GM21515 (cell line): ENCODE measurements at regions not wholly inside any gene's neighbourhood (a gene's known extent, or its start where the extent isn't known, plus 50 kb on each side); places are given as distances from the start of the nearest gene placed in this dataset.

Experiments used
- ATAC-seq: cut with Tn5 transposase; IDR thresholded peaks from one replicate; pipeline ENCODE4 v1.9.1; 2021; ENCODE audit not compliant: unreplicated experiment

DNA sequence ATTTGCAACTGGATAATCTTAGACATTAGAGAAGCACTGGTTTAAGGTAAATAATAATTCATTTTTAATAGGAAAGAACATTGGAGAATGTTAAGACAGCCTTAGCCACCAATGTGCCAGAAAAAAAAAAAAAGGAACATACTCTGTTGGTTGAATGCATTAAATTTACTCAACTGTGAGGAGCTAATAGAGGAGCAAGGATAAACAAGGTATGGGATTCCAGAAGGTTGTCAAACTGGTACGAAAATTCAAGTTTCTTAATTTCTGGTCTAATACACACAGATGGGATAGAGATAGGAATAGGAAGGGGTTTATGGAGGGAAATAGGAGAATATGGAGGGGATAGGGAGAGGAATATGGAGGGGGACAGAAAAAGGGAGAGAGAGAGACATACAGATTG is 1096.6 kb downstream of the ARAP2 start:
- no peak for ATAC-seq

DNA sequence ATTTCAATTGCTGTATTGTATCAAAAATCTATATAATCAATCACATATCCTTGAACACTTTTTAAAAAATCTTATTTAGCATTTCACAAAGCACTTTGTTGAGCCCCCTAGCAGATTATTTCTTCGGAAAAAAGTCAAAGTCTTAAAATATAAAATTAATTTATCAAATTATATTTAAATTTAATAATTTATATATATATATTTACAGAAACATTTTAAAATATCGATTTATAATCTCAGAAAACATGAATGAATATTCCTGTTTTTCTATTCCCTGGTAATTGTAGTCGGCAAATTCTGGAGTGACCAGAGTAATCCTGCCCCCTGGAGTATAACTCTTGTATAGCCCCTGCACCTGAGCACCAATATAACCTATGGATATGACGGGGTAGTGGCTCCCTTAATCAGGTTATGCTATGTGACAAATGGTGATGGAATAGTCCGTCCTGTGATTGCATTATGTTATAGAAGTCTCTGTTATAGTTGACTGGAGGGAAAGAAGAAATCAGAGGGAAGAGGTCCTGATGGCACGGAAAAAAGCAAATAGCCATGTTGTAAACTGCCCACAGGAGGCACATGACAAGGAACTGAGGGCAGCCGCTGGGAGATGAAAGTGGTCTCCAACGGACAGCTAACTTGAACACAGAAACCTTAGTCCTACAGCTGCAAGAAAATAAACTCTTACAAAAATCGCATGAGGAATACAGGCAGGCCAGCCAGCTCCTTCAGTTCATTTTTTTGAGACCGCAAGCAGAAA is 1092.3 kb downstream of the ARAP2 start:
- no peak for ATAC-seq

DNA sequence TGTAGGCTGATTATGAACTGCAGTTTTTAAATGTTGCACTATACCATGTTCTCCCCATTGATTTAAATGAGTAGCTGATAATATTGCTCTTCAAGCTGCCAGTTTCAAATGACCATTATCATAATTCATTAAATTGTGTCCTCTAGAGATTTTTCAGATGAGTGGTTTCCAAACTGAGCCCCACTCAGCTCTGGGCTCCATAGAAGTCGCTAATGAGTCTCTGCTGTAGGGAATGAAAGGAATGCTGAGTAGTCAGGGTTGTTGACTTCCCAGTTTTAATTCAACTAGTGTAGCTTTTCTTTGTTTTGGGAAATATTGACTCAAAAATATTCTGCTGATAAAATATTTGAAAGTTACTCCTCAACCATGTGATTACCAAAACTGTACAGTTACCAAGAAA is 1081.1 kb downstream of the ARAP2 start:
- no peak for ATAC-seq

DNA sequence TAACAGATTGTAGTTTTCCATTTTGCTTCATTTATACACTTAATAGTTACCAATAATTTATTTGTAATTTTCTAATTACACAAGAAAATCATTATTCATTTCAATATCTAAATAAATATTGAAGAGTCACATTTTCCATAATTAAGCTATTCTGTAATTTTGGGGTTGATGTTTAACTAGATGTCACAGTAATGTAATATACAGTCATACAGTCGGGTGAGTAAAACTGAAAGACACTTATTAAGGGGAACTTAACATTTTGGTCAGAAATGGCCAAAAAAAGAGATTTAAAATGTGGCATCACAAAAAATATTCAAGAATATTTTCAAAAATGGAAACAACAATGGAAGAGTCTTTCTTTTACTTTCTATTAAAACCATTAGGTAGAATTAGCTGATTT is 1080.3 kb downstream of the ARAP2 start:
- ATAC-seq = no peak

DNA sequence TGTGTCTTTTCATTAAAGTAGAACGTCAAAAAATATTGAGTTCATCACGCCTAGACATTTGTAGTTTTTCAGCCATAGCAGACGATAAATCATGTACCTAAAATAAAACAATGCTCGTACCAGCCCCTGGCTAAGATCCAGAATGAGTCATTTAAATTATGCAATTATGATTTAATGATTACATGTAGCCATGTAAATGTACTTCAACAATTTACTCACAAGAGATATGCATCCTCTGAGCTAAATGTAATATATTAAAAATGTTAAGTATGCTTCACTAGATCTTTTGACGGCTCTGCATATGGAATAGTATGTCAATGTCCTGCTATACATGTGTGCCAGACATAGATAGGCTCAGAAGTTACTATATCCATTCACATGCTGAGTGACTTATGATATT is 1077.8 kb downstream of the ARAP2 start:
- ATAC-seq = no peak

DNA sequence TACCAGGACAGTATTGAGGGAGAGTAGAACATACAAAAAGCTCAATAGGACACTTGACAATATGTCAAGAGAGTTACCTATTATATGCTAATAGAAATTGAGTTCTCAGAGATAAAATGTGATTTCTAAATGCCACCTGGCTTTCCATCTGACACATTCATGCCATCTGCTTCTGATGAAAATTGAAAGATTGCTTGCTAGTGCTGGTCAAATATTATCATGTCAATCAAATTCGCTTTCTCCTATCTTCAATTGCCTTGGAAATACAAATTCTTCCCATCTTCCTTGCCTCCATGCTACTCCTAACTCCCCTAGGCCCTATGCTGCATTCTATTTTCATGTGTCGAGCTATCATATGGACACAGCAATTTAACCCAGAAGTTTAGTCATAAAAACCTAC is 1076.9 kb downstream of the ARAP2 start:
- no peak for ATAC-seq

DNA sequence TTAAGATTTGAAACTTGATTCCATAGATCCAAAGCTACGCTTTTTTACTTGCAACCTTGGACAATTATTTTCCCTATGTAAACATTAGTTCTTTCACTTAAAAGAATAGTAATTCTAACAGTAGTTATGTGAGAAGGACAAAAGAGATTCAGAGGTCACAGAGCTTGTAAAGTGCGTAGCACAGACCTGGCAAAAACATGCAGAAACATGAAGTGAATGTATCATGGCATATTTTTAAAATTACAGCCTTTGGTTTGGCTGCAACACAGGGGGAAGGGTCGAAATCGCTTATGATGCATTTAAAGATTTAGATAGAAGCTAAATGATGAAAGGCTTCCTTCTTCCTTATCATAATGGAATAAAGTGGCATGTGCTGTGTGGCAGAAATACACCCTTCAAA is 1068.8 kb downstream of the ARAP2 start:
- ATAC-seq = no peak

DNA sequence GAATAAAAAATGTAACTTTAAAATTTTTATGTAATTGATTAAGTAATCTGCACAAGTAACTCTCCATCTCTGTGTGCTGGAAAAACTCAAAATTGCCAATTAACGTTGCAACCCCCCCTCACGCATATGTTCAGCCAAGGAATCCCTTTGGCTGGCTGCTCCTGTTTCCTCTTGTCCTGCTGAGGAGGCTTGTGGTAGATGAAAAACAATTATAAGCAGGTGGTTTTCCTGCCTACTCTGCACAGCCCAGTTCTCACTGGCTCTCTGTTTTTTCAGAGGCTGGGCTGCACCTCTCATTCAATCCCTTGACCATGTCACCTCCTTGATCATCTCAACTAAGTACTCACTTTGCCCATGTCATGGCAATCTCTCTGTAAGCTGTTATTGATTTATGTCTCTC is 1068.4 kb downstream of the ARAP2 start:
- ATAC-seq = no peak

DNA sequence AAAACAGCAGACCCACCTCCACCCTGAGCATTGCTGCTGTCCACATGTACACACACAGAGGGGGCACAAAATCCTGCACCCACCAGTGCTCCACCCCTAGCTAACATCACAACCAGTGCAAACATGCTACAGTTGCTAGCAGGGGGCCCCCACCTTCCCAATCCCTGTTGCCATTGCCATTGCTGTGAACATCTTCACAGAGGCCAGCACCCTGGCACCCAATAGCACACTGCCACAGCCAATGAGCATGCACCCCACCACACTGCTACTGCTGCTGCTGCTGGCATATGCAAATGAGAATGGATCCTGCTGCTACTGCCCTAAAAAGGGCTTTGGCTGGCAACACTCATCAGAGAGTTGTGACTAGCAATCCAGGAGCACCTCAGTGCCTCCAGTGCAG is 1061.9 kb downstream of the ARAP2 start:
- ATAC-seq = no peak

DNA sequence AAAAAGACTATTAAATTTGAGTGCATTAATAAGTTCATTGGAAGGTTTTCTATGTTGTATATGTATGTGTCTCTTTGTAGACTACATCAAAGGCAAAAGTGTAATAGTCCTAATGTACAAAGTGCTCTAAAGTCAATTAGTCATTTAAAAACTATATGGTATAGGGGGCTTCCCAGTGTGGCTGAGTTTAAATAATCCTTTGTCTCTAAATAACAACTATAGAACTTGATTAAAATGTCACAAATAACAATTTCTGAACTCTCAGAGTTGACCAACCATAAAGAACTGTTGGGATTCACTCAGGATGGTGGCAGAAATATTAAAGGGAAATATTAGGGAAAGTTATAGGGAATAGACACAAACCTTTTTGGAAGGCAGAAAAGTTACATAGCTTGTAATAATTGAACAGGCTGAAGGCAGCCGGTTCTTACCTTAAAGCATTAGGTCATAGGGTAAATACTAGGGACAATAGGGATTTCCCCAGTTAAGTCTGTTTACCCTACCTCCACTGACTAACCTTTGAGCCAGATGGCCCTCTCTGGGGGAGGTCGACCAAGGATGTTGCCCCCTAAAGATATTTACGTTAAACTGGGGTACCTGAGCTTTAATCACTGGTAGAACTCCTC is 1054.2 kb downstream of the ARAP2 start:
- ATAC-seq = no peak

DNA sequence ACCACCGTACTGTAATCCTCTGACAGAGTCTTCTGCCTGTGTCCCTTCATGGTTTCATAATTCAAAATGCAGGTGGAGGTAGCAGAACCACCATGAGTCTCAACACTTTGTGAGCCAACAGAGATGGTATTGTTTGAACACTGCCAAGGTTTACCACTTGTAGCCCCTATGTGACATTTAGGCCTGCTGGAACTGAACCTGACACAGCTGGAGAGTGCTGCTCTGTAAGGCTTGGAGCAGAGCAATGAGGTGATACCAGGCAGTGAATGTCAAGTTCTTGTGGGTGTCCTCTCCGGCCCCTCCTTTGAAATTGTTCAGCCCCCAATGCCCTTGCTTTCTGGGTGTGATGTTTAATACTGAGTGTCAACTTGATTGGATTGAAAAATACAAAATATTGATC is 1042.9 kb downstream of the ARAP2 start:
- no peak for ATAC-seq

DNA sequence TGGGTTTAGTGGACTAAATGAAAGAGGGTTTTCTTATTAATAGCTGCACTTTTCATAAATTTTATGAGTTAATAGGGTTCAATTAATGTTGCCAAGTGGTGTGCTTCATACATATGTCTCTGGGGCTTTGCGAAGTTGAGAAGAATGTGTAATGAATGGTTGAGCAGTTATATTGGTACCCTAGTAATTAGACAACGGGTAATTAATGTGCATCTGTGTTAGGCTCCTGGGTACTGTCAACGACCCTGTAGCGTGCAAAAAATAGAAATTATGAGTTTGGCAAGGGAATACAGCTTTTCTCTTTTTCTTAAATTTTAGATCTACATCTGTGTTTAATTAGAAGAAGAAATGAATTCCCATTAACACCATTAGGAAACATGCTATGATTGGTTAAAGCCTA is 1027.7 kb downstream of the ARAP2 start:
- no peak for ATAC-seq

DNA sequence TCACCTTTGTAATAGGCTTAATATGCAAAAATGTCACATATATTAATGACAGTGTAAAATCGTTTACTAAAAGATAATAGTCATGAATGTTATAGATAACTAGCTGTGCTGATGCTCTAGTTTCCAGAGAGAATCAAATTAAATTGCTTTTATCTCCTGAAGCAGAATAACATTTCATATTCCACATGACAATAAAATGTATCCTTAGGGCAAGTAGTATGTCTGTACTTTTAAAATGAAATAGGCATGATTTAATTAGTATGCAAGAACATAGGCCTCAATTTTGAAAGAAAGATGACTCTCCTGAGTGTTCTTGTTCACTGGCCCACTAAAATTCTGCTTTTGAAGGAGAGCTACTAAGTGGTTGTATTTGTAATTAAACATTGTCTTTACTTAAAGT is 1027.0 kb downstream of the ARAP2 start:
- no peak for ATAC-seq

DNA sequence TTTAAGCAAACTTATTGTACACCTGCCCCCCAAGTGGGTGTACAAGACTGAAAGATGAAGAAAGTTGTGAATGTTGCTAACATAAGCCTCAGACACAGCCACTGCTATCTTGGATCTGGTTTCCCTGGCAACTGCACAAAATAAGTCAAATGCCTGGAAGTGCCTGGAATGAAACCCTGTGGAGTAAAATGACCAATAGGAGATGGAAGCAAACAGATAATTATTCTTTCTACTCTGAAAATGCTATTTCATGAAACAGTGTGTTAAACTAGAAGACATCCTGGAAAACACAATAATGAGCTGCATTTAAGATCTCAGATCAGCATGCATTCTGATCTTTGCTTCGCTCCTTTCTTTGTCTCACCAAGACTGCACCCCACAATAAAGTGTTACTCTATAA is 1016.0 kb downstream of the ARAP2 start:
- ATAC-seq = no peak

DNA sequence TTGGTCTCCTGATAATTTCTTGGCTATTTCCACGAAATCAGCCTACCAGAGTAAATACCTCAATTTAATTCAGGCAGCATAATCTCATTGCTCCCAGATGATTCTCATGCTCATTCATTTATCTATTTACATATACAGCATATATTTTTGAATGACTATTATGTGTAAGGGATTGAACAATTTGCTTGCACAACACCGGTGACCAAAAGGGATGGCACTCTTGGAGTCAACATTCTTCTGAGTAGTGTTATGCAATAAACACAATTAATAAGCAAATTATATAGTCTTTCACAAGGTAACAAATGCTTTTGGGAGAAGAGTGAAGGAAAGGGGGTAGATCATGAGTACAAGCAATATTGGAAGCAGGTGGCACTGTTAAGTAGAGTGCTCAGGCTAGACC is 1015.3 kb downstream of the ARAP2 start:
- ATAC-seq = no peak

DNA sequence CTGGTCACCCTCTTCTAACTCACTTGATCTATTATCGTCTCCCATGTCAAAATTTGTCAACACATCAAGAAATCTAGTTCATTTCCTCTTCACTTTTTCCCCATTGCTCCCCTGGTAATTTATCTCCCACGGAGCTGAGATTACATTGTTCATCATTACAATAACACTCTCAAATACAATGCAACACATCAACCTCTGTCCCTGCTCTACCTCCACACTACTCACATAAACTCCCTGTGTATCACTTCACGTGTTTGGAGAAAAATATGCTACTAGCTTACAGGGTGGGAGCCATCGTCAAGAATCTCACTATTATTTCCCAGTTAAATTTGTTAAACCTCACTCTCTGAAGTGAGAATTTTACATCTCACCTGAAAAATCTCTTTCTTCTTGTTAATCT is 1006.4 kb downstream of the ARAP2 start:
- ATAC-seq = no peak

DNA sequence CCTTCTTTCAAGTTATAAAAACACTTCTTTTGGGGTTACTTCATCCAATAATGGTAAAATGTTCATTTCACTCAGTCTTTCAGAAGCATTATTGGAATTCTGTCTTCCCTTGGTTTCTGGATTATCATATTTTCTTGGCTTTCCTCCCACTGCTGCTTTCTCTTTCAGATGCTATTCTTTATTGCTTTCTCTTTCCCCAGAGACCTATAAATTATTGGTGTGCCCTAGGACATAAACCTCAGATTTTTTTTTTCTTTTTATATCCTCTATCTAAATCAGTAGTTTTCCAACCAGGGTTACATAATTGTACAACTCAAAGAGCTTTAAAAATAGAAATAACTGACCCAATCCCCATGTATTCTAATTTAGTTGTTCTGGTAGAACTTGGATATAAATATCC is 1005.5 kb downstream of the ARAP2 start:
- ATAC-seq = no peak

DNA sequence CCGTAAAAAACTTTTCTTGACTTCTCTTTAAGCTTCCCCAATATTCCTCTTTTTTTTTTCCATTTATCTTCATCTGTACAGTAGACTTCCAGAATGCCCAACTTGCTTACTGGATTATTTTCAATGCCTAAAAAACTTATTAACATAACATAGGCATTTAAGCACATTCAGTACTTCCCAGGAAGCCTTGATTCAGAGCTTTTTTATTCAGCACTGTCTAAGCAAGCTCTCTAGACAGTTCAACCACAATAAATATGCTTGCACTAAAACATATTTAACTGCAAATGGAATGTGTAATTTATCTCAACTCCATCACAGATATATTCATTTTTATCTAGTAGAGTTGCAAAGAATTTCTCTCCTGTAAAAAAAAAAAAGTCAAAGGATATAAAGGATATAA is 997.8 kb downstream of the ARAP2 start:
- no peak for ATAC-seq

DNA sequence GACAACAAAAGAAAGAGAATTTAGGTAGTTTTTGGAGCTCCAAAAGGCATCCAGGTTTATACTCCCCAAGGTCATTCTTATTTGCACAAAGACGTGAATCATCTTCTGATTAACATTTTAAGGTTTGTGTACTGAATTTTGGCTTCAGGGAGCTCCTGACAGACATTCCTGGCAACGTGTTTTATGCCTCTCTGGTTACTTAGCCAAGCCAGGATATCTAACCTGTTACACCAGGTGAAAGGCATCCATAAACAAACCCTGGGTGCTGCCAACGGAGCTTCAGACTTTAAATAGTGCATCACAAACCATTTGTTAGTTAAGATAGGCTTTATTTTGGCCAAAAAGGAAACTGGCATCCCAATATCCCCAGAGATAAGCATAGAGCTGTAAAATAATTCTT is 997.3 kb downstream of the ARAP2 start:
- no peak for ATAC-seq

DNA sequence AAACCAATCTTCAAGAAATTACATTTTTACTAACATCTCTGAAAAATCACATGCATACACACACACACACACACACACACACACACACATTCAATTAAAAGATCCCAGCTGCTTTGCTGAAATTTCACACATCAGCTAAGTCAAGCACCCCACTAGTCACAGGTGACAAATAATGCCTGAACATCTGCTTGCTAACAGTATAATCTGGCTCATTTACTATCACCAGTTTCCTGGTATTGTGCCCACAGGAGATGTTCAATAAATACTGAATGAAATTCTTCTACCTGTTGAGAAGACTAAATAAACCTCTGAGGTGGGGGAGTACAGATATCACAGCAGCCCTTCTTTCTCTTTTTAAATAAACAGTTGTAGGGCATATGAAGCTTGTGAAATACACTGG is 994.0 kb downstream of the ARAP2 start:
- no peak for ATAC-seq

DNA sequence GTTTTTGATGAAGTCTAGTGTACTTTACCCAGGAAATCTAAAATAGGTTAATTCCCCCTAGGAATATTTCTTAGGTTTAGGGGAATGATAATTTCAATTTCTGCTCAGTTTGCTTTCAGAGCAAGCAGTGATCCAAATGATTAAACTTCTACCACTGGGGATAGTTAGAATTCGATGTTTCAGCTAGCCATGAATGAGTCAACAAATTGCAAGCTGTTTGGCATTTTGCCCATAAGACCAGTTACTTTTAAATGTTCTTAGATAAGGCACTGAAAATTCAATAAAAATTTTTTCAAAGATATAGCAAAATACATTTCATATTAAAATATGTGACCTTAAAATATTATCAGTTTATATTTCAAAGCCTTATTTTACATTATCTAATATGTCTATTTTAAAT is 993.6 kb downstream of the ARAP2 start:
- no peak for ATAC-seq

DNA sequence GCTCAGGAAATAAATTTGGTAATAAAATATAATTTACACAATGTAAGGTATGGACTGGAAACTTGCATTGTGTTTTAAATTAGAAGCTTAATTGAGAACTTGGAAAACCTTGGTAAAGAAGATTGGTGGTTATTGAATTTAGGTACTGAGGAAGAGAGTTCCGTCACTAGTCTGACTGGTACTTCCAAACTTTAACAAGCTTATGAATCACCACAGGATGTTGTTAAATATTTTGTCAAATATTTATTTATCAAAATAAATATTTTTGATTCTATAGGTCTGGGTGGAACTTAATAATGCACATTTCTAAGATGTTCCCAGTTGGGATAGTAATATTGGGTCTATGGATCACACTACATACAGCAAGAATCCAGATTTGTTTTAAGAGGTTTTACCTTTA is 992.2 kb downstream of the ARAP2 start:
- no peak for ATAC-seq

DNA sequence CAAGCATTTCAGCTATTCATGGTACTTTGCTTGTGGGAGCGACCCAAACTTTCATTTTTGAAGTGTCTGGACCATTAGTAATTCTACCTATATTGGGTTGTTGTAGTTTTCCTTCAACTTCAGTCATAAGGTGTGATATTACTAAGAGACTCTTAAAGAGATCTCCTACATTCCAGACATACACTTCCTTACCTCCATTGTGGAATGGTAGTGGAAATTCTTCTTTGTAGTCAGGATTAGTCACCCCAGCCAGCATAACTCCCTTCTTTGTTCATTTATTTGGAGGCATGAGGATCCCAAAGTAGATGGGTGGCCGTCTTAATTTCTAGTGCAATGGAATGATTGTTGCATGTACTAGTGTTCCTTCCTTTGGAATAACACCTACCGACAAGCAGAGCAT is 991.4 kb downstream of the ARAP2 start:
- no peak for ATAC-seq
